BLaER1 treated with 17β-estradiol and CSF1 and Interleukin-3, amounts not matched to agents 10 nM and 100 nM (cell line): ENCODE measurements at regions not wholly inside any gene's neighbourhood (a gene's known extent, or its start where the extent isn't known, plus 50 kb on each side); places are given as distances from the start of the nearest gene placed in this dataset.

Source experiments
- H3K27ac ChIP-seq, 11 experiments: shearing (Covaris generic); formaldehyde crosslinking; 2 replicates each; pipeline ENCODE4 v1.8.1; 2022
- H3K27me3 ChIP-seq, 11 experiments: shearing (Covaris generic); formaldehyde crosslinking; 2 replicates each; pipeline ENCODE4 v1.8.1; 2022
- H3K36me3 ChIP-seq, 11 experiments: shearing (Covaris generic); formaldehyde crosslinking; 2 replicates each; pipeline ENCODE4 v1.8.1; 2022
- H3K4me1 ChIP-seq, 10 experiments: shearing (Covaris generic); formaldehyde crosslinking; 2 replicates each; pipeline ENCODE4 v1.8.1; 2022
- H3K4me2 ChIP-seq, 11 experiments: shearing (Covaris generic); formaldehyde crosslinking; 2 replicates each; pipeline ENCODE4 v1.8.1; 2022
- H3K4me3 ChIP-seq, 10 experiments: shearing (Covaris generic); formaldehyde crosslinking; 2 replicates each; pipeline ENCODE4 v1.8.1; 2022
- H3K9ac ChIP-seq, 11 experiments: shearing (Covaris generic); formaldehyde crosslinking; 2 replicates each; pipeline ENCODE4 v1.8.1; 2022
- H3K9me3 ChIP-seq, 11 experiments: shearing (Covaris generic); formaldehyde crosslinking; replicated peaks in 1 of 11; 2 replicates each; pipeline ENCODE4 v1.8.1; 2022
- H4K20me1 ChIP-seq, 11 experiments: shearing (Covaris generic); formaldehyde crosslinking; 2 replicates each; pipeline ENCODE4 v1.8.1; 2022
- Cebpa-rat ChIP-seq, 11 experiments: shearing (Covaris generic); IDR thresholded peaks; 2 replicates each; pipeline ENCODE4 v1.8.1; 2022

- H3K9me3 ChIP-seq = 0 out of 22 replicates have a peak, but pooled peaks cover 0 to 6% (median 0%) of the 10 kb centered on the region in 11 experiments
- no peak overlapping the region for H3K27ac ChIP-seq
- no peak overlapping the region for H3K9ac ChIP-seq
- no peak for TF ChIP-seq Cebpa-rat (IDR thresholded peaks at IDR 0.05)
- H3K4me2 ChIP-seq = peak overlapping the region in 1 of 11 experiments; percentile 49; a peak in 3 of 22 replicates
- H4K20me1 ChIP-seq = no peaks in the 10 kb centered on the region
- peaks cover 6 to 25% (median 8%) of the 10 kb centered on the region in 10 experiments for H3K4me1 ChIP-seq
- no peaks in the 10 kb centered on the region for H3K36me3 ChIP-seq
- H3K27me3 ChIP-seq = no peaks in the 10 kb centered on the region
- no peak overlapping the region for H3K4me3 ChIP-seq
These were observed 234.9 kb upstream of the SATB1 start for GRCh38 chr3:18660059-18660458.

- Histone ChIP-seq H3K9ac (no peak overlapping the region), H3K27ac (no peak overlapping the region), H3K4me3 (no peak overlapping the region), H3K4me1 (peaks cover 6 to 25% (median 8%) of the 10 kb centered on the region in 10 experiments), H3K27me3 (no peaks in the 10 kb centered on the region), H3K4me2 (peak overlapping the region; percentile 16 to 48 (median 36); a peak in 20 of 22 replicates), H4K20me1 (no peaks in the 10 kb centered on the region), H3K9me3 (0 out of 22 replicates have a peak, but pooled peaks cover 0 to 6% (median 0%) of the 10 kb centered on the region in 11 experiments), H3K36me3 (no peaks in the 10 kb centered on the region)
- TF ChIP-seq Cebpa-rat (IDR thresholded peaks at IDR 0.05) = no peak
These were observed 233.0 kb upstream of the SATB1 start for GRCh38 chr3:18657858-18658820.

GRCh38 chr3:18656866-18657265 is 231.7 kb upstream of the SATB1 start:
- Histone ChIP-seq H3K27me3 (no peaks in the 10 kb centered on the region), H4K20me1 (no peaks in the 10 kb centered on the region), H3K27ac (no peak overlapping the region), H3K4me3 (no peak overlapping the region), H3K9me3 (0 out of 22 replicates have a peak, but pooled peaks cover 0 to 6% (median 0%) of the 10 kb centered on the region in 11 experiments), H3K9ac (no peak overlapping the region), H3K4me1 (peaks cover 6 to 25% (median 8%) of the 10 kb centered on the region in 10 experiments), H3K36me3 (no peaks in the 10 kb centered on the region), H3K4me2 (no peak overlapping the region)
- no peak for TF ChIP-seq Cebpa-rat (IDR thresholded peaks at IDR 0.05)

- Histone ChIP-seq H3K9ac (no peak overlapping the region), H3K36me3 (no peaks in the 10 kb centered on the region), H3K27me3 (no peaks in the 10 kb centered on the region), H3K9me3 (0 out of 22 replicates have a peak, but pooled peaks cover 0 to 5% (median 0%) of the 10 kb centered on the region in 11 experiments), H3K4me1 (peaks cover 6 to 25% (median 8%) of the 10 kb centered on the region in 10 experiments), H3K4me2 (no peak overlapping the region), H3K4me3 (no peak overlapping the region), H3K27ac (no peak overlapping the region), H4K20me1 (no peaks in the 10 kb centered on the region)
- TF ChIP-seq Cebpa-rat (IDR thresholded peaks at IDR 0.05) = no peak
These were observed 231.3 kb upstream of the SATB1 start for GRCh38 chr3:18656410-18656809.

- H3K9ac ChIP-seq = no peak overlapping the region
- H4K20me1 ChIP-seq = no peaks in the 10 kb centered on the region
- H3K4me2 ChIP-seq = no peak overlapping the region
- no peak overlapping the region for H3K4me3 ChIP-seq
- no peak for TF ChIP-seq Cebpa-rat (IDR thresholded peaks at IDR 0.05)
- no peaks in the 10 kb centered on the region for H3K9me3 ChIP-seq
- H3K27ac ChIP-seq = no peak overlapping the region
- H3K27me3 ChIP-seq = no peaks in the 10 kb centered on the region
- H3K36me3 ChIP-seq = no peaks in the 10 kb centered on the region
- H3K4me1 ChIP-seq = peaks cover 6 to 25% (median 8%) of the 10 kb centered on the region in 10 experiments
These were observed 230.7 kb upstream of the SATB1 start for GRCh38 chr3:18655827-18656226.

GRCh38 chr3:18652781-18653180 is 227.6 kb upstream of the SATB1 start:
- Histone ChIP-seq H3K4me2 (no peak overlapping the region), H3K4me1 (peaks cover 1 to 30% (median 2%) of the 10 kb centered on the region in 10 experiments), H3K9ac (no peak overlapping the region), H3K27ac (no peak overlapping the region), H4K20me1 (no peaks in the 10 kb centered on the region), H3K36me3 (no peaks in the 10 kb centered on the region), H3K9me3 (no peaks in the 10 kb centered on the region), H3K27me3 (no peaks in the 10 kb centered on the region), H3K4me3 (no peak overlapping the region)
- TF ChIP-seq Cebpa-rat (IDR thresholded peaks at IDR 0.05) = no peak

GRCh38 chr3:18650731-18651130 is 225.6 kb upstream of the SATB1 start:
- no peaks in the 10 kb centered on the region for H3K9me3 ChIP-seq
- peaks cover 0 to 33% (median 0%) of the 10 kb centered on the region in 10 experiments; a peak in 5 of 20 replicates for H3K4me1 ChIP-seq
- no peak overlapping the region for H3K9ac ChIP-seq
- H3K27ac ChIP-seq = no peak overlapping the region
- H4K20me1 ChIP-seq = no peaks in the 10 kb centered on the region
- H3K36me3 ChIP-seq = no peaks in the 10 kb centered on the region
- no peaks in the 10 kb centered on the region for H3K27me3 ChIP-seq
- H3K4me2 ChIP-seq = 0 out of 22 replicates have a peak overlapping the region, but pooled peaks of 2 of the 11 experiments have one; percentile 6 to 8
- H3K4me3 ChIP-seq = no peak overlapping the region
- no peak for TF ChIP-seq Cebpa-rat (IDR thresholded peaks at IDR 0.05)

GRCh38 chr3:18649666-18650363 is 224.7 kb upstream of the SATB1 start:
- H3K27ac ChIP-seq = no peak overlapping the region
- no peak overlapping the region for H3K9ac ChIP-seq
- H3K36me3 ChIP-seq = no peaks in the 10 kb centered on the region

GRCh38 chr3:18648868-18649462 is 223.8 kb upstream of the SATB1 start:
- no peak for TF ChIP-seq Cebpa-rat (IDR thresholded peaks at IDR 0.05)
- Histone ChIP-seq H3K9me3 (no peaks in the 10 kb centered on the region), H4K20me1 (no peaks in the 10 kb centered on the region), H3K36me3 (no peaks in the 10 kb centered on the region), H3K4me2 (peak overlapping the region in 3 of 11 experiments; percentile 0 to 77 (median 67); a peak in 5 of 22 replicates), H3K4me3 (no peak overlapping the region), H3K27ac (no peak overlapping the region), H3K4me1 (peaks cover 0 to 33% (median 0%) of the 10 kb centered on the region in 10 experiments; a peak in 6 of 20 replicates), H3K27me3 (no peaks in the 10 kb centered on the region), H3K9ac (no peak overlapping the region)

More at GRCh38 chr3:18649666-18650363, 224.7 kb upstream of the SATB1 start:
- H3K4me2 ChIP-seq = no peak overlapping the region
- H4K20me1 ChIP-seq = no peaks in the 10 kb centered on the region
- H3K4me3 ChIP-seq = no peak overlapping the region
- TF ChIP-seq Cebpa-rat (IDR thresholded peaks at IDR 0.05) = no peak
- H3K4me1 ChIP-seq = peaks cover 0 to 33% (median 0%) of the 10 kb centered on the region in 10 experiments; a peak in 5 of 20 replicates
- no peaks in the 10 kb centered on the region for H3K27me3 ChIP-seq
- H3K9me3 ChIP-seq = no peaks in the 10 kb centered on the region
